ENCODE measurements at regions not wholly inside any gene's neighbourhood (a gene's known extent, or its start where the extent isn't known, plus 50 kb on each side); places are given as distances from the start of the nearest gene placed in this dataset.

- in situ Hi-C loops (cut with HindIII; ENCODE audit: low pct_unique_long_range_greater_than_20kb, low sequenced_read_pairs) = no loop called here
- no peak for DNase-seq (ENCODE audit: low read depth)
Measured at GRCh38 chr1:86296305-86297205, 99.6 kb downstream of the ODF2L start.

- DNase-seq (ENCODE audit: low read depth) = no peak
- in situ Hi-C loops (cut with HindIII; ENCODE audit: low pct_unique_long_range_greater_than_20kb, low sequenced_read_pairs) = no loop called here
Measured at GRCh38 chr1:86289746-86290145, 106.4 kb downstream of the ODF2L start.

GRCh38 chr1:86289161-86289560 is 107.0 kb downstream of the ODF2L start:
- in situ Hi-C loops (cut with HindIII; ENCODE audit: low pct_unique_long_range_greater_than_20kb, low sequenced_read_pairs) = no loop called here
- no peak for DNase-seq (ENCODE audit: low read depth)

DNA sequence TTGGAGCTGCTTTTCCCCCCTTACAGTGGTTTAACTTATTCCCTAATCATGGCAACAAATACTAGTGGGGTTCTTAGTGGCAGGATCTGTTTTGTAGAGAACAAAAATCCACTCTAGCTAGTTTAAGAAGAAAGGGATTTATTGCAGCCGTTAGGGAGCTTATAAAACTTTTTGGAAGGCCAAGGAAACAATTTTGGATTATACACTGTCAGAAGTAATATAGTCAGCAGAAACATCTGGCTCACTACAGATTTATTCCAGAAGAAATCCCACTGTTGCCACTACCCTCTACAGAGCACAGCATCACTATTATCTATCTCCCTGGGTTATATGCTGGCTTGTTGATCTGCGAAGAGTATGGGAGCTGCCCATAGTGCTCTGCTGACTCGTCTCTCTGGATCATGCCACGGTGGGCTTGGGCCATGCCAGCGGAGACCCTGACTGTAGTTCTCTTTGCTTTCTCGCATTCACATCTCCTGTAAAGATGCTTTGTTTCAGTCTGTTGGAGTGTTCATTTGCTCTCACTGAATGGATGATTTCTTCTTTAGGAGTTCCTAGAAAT is 107.5 kb downstream of the ODF2L start:
- in situ Hi-C loops (cut with HindIII; ENCODE audit: low pct_unique_long_range_greater_than_20kb, low sequenced_read_pairs) = no loop called here
- DNase-seq (ENCODE audit: low read depth) = no peak

GRCh38 chr1:86285796-86286195 is 110.3 kb downstream of the ODF2L start:
- in situ Hi-C loops (cut with HindIII; ENCODE audit: low pct_unique_long_range_greater_than_20kb, low sequenced_read_pairs) = no loop called here
- no peak for DNase-seq (ENCODE audit: low read depth)

DNA sequence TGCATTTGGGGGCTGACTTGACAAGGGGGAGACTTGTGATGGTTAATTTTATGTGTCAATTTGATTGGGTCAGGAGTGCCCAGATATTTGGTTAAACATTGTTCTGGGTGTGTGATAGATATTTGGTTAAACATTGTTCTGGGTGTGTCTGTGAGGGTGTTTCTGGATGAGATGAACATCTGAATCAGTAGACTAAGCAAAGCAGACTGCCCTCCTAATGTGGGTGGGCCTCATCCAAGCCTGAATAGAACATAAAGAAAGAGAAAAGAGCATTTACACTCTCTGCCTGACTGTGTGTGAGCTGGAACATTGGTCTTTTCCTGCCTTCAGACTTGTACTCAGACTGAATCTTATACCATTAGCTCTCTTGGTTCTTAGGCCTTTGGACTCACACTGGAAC is 113.5 kb downstream of the ODF2L start:
- DNase-seq (ENCODE audit: low read depth) = no peak
- in situ Hi-C loops (cut with HindIII; ENCODE audit: low pct_unique_long_range_greater_than_20kb, low sequenced_read_pairs) = no loop called here

GRCh38 chr1:86277936-86278335 is 118.2 kb downstream of the ODF2L start:
- in situ Hi-C loops (cut with HindIII; ENCODE audit: low pct_unique_long_range_greater_than_20kb, low sequenced_read_pairs) = no loop called here
- DNase-seq (ENCODE audit: low read depth) = no peak

DNA sequence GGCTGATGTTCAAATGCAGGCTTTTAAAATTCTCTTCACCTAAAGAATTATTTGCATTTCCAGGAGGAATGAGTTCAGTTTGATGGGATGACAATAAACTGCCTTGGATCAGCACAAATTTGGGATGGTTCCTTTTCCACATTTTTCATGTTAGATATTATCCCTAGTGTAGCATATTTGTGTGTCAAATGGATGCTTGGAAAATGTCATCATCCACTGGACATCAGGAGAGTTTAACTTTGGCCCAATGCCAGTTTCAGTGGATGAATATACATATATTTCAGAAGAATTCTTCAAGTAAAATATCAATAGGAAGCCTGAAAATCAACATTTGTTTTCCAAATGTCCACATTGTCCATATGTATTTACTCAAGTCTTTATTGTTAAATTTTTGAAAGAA is 116.5 kb upstream of the COL24A1 start:
- in situ Hi-C loops (cut with HindIII; ENCODE audit: low pct_unique_long_range_greater_than_20kb, low sequenced_read_pairs) = no loop called here

DNA sequence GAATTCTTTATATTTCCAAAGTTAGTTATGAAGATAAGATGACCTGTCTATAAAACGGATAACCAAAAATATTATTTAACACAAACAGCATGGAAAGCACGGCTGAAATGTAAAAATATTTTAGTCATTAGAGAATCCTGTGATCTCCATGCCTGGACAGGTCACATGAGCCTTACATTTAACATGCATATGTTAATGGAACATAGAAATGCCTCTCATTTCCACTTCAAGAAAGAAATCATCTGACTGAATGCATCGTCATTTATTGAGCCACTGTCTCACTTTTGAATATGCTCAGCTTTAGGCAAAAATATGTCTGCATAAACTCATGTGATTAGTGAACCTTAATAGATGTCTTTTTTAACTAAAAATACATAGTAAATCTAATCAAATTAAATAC is 115.5 kb upstream of the COL24A1 start:
- no peak for DNase-seq (ENCODE audit: low read depth)
- in situ Hi-C loops (cut with HindIII; ENCODE audit: low pct_unique_long_range_greater_than_20kb, low sequenced_read_pairs) = no loop called here

More for the DNA sequence above, 116.5 kb upstream of the COL24A1 start:
- no peak for DNase-seq (ENCODE audit: low read depth)

DNA sequence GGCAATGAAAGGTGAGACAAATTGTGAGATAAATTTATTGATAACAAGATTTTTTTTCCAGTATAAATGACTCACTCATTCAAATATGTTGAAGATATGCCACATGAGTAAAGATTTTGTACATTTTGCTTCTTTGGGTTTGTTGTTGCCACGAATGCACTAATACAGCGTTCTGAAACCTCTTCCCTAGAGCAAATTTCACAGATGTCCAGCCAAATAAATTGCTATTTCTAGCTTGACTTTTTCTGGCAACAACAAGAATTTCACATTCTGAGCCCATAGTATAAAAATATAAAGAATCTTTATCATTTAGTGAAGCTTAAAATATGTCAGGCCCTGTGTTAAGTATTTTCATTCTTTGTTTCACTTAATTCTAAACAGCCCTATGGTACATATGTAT is 114.5 kb upstream of the COL24A1 start:
- in situ Hi-C loops (cut with HindIII; ENCODE audit: low pct_unique_long_range_greater_than_20kb, low sequenced_read_pairs) = no loop called here
- no peak for DNase-seq (ENCODE audit: low read depth)

DNA sequence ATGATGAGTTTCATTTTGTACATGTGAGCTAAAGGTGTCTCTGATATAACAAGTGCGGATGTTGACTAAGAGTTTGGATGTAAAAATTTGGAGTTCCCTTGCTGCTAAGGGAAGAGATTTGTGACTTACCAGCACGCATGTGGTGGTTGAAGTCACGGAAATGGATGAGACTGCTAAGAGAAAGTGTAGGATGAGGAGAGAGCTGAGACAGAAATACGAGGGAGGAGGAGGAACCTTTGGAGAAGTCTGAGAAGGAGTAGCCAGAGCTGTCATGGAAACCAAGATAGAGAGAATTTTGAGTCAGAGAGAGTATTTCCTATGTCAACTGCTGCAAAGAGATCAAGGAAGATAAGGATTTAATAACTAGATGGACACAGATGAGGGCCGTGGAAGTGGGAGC is 106.5 kb upstream of the COL24A1 start:
- in situ Hi-C loops (cut with HindIII; ENCODE audit: low pct_unique_long_range_greater_than_20kb, low sequenced_read_pairs) = no loop called here
- DNase-seq (ENCODE audit: low read depth) = no peak

DNA sequence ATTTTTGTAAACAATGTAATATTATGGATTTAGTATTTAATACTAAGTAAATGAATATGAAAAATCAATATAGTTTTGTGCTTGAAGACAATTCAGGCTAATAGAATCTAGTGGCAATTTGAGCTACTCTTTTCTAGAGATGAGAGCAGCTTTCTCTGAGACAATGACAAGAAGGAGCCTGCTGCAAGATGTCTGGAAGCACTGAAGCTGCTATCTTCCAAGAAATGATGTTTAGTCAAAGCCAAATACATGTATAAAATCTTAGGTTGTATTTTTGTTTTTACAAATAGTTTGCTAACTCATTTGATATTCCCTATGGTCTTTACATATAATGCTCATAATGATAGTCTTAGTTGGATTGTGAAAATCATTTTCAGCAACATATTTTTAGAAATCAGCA is 103.9 kb upstream of the COL24A1 start:
- DNase-seq (ENCODE audit: low read depth) = no peak

GRCh38 chr1:86259390-86259789 is 102.8 kb upstream of the COL24A1 start:
- DNase-seq (ENCODE audit: low read depth) = no peak
- in situ Hi-C loops (cut with HindIII; ENCODE audit: low pct_unique_long_range_greater_than_20kb, low sequenced_read_pairs) = no loop called here

More for the DNA sequence above, 103.9 kb upstream of the COL24A1 start:
- in situ Hi-C loops (cut with HindIII; ENCODE audit: low pct_unique_long_range_greater_than_20kb, low sequenced_read_pairs) = no loop called here

GRCh38 chr1:86258101-86258500 is 101.5 kb upstream of the COL24A1 start:
- DNase-seq (ENCODE audit: low read depth) = no peak
- in situ Hi-C loops (cut with HindIII; ENCODE audit: low pct_unique_long_range_greater_than_20kb, low sequenced_read_pairs) = no loop called here

- DNase-seq (ENCODE audit: low read depth) = no peak
- in situ Hi-C loops (cut with HindIII; ENCODE audit: low pct_unique_long_range_greater_than_20kb, low sequenced_read_pairs) = no loop called here
Measured at GRCh38 chr1:86247597-86248279, 91.2 kb upstream of the COL24A1 start.

DNA sequence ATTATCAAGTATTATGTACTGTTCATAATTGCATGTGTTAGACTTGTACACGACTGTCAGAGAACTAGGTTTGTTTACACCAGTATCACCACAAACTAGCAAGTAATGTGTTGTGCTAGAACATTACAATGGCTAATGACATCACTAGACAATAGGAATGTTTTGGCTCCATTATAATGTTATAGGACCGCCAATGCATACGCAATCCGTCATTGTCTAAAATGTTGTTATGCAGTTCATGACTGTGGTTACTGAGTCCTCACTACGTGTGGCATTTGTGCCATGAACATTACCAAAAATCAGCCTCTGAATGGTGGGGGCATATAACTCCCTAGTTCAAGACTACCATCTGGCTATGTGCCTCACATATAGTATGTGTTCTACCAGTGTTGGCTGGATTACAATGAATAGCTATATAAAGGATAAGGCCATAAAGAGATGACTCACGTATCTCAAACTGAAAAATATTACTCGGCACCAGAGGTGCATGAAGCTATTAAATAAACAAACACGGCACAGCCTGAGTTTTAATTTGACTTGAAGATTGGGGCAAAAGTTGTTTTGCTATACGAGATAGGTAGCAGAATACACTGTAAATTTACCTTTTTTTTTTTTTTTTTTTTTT is 89.1 kb upstream of the COL24A1 start:
- no peak for DNase-seq (ENCODE audit: low read depth)
- in situ Hi-C loops (cut with HindIII; ENCODE audit: low pct_unique_long_range_greater_than_20kb, low sequenced_read_pairs) = no loop called here

GRCh38 chr1:86239894-86240293 is 83.3 kb upstream of the COL24A1 start:
- DNase-seq (ENCODE audit: low read depth) = no peak
- in situ Hi-C loops (cut with HindIII; ENCODE audit: low pct_unique_long_range_greater_than_20kb, low sequenced_read_pairs) = no loop called here

GRCh38 chr1:86239490-86239889 is 82.9 kb upstream of the COL24A1 start:
- in situ Hi-C loops (cut with HindIII; ENCODE audit: low pct_unique_long_range_greater_than_20kb, low sequenced_read_pairs) = no loop called here
- DNase-seq (ENCODE audit: low read depth) = no peak

DNA sequence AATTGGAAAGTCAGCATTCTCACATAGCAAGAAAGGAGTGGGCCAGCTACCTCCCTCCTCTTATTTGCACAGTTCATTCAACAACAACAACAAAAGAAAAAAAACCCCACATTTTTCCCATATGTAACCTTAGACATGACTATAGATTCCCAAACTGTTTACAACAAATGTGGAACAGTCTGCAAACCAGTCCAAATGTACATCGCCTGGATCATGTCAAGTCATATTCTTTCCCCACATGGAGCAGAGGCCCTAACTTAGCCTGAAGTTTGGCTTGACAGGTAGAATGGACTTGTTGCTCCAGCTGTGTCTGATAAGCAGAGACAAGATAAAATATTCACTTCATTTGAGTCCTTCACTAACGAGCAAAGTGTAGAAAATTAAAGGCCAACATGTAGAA is 81.7 kb upstream of the COL24A1 start:
- no peak for DNase-seq (ENCODE audit: low read depth)
- in situ Hi-C loops (cut with HindIII; ENCODE audit: low pct_unique_long_range_greater_than_20kb, low sequenced_read_pairs) = no loop called here
